ENCODE measurements at regions not wholly inside any gene's neighbourhood (a gene's known extent, or its start where the extent isn't known, plus 50 kb on each side); places are given as distances from the start of the nearest gene placed in this dataset.

- no peak overlapping the region; the same call in 1 of the 2 replicates for H4K8ac ChIP-seq (ENCODE audit: extremely low read depth, insufficient read depth, low read length)
- no peaks in the 10 kb centered on the region for H3K36me3 ChIP-seq (ENCODE audit: control insufficient read depth in 2 of 4, insufficient read depth in 4 of 4, low read length in 3 of 4)
- no peaks in the 10 kb centered on the region for H3K9me3 ChIP-seq (ENCODE audit: insufficient read depth in 2 of 2, low read depth in 1 of 2, low read length in 1 of 2)
- no peak overlapping the region for H2BK120ac ChIP-seq (replicated peaks; ENCODE audit: low read depth, low read length)
- H3K14ac ChIP-seq (ENCODE audit: insufficient read length) = no peak overlapping the region
- no peak overlapping the region for H3K9ac ChIP-seq (replicated peaks in 1 of 4; ENCODE audit: extremely low read depth in 1 of 4, low read depth in 3 of 4, low read length in 3 of 4)
- no peak overlapping the region for H3K56ac ChIP-seq (replicated peaks; ENCODE audit: insufficient read length, low read depth, low read length)
- H2BK20ac ChIP-seq (ENCODE audit: low read length) = no peak overlapping the region
- no peak overlapping the region for H3K4me3 ChIP-seq (ENCODE audit: extremely low read depth in 1 of 4, insufficient read depth in 2 of 4, low read depth in 3 of 4, low read length in 4 of 4)
- H4K20me1 ChIP-seq (replicated peaks in 1 of 2; ENCODE audit: control insufficient read depth in 1 of 2, insufficient read depth in 2 of 2, low read length in 2 of 2) = peaks cover 0 to 3% of the 10 kb centered on the region in 2 experiments
- H3K4ac ChIP-seq (replicated peaks; ENCODE audit: insufficient read length, low read depth, low read length) = no peak overlapping the region
- no peak overlapping the region; the same call in 1 of the 2 replicates for H2AFZ ChIP-seq (ENCODE audit: low read length)
- DNase-seq (ENCODE audit: low read depth in 1 of 2, low spot score in 2 of 2) (no peak), FAIRE-seq (no peak)
- no peaks in the 10 kb centered on the region for H3K4me1 ChIP-seq (replicated peaks in 1 of 4; ENCODE audit: control insufficient read depth in 3 of 4, insufficient read depth in 4 of 4, low read length in 3 of 4)
- H4K91ac ChIP-seq (replicated peaks; ENCODE audit: insufficient read length, low read length) = no peak overlapping the region
- no peak overlapping the region for H3K18ac ChIP-seq (ENCODE audit: extremely low read depth, low read length)
- no peak overlapping the region for H2BK5ac ChIP-seq (ENCODE audit: low read depth, low read length)
- no peak overlapping the region for H2AK5ac ChIP-seq (ENCODE audit: low read depth, low read length)
- no peak overlapping the region for H2BK15ac ChIP-seq (ENCODE audit: low read length)
- H3K27ac ChIP-seq (ENCODE audit: low read depth, low read length) = no peak overlapping the region
- no peak overlapping the region for H2BK12ac ChIP-seq (ENCODE audit: low read depth, low read length)
- H3K4me2 ChIP-seq (ENCODE audit: insufficient read depth in 1 of 2, low read depth in 2 of 2, low read length in 2 of 2) = no peak overlapping the region
- peaks cover 0 to 3% of the 10 kb centered on the region in 2 experiments; a peak in 1 of 4 replicates for H3K79me2 ChIP-seq (ENCODE audit: control insufficient read depth in 1 of 2, insufficient read depth in 2 of 2, low read length in 2 of 2)
- WGBS, 2 experiments (ENCODE audit: extremely low coverage in 1 of 2, insufficient coverage in 1 of 2, insufficient read length in 1 of 2, insufficient replicate concordance in 2 of 2, low coverage in 1 of 2, low lambda C conversion rate in 2 of 2, missing lambda C conversion rate in 1 of 2) = 93% methylated on average over 8 of the region's 8 CpGs; no CpG with 5 or more reads in 1 of the 2 experiments
- no peaks in the 10 kb centered on the region; the same call in 1 of the 2 replicates for H3K23me2 ChIP-seq (ENCODE audit: low read depth, low read length)
- no peak overlapping the region for H3K23ac ChIP-seq (ENCODE audit: insufficient read length)
- ChIA-PET POLR2A (ENCODE audit: partially characterized antibody) (interaction anchor here (0.8 to 1.8 kb wide), 2 partner anchors 14 to 188 kb away, joined by 3 to 5 read pairs; no protein-coding TSS in a partner anchor), CTCF (ENCODE audit: partially characterized antibody) (interaction anchor here (0.8 to 1.8 kb wide), 3 partner anchors 10 to 194 kb away, joined by 3 to 8 read pairs (median 4); no protein-coding TSS in a partner anchor)
- no peaks in the 10 kb centered on the region for H3K79me1 ChIP-seq (ENCODE audit: low read depth, low read length)
- no peak overlapping the region for H4K5ac ChIP-seq (ENCODE audit: insufficient read length, low read depth, low read length)
- no peaks in the 10 kb centered on the region for H3K27me3 ChIP-seq (replicated peaks in 1 of 4; ENCODE audit: control insufficient read depth in 3 of 4, extremely low read depth in 1 of 4, insufficient read depth in 3 of 4, low read length in 3 of 4)
- TF ChIP-seq CREB1 (IDR thresholded peaks at IDR 0.05) = no peak
- TF ChIP-seq ZNF274 (IDR thresholded peaks at IDR 0.05; ENCODE audit: borderline replicate concordance, extremely low read depth, low read length) = no peak
- TF ChIP-seq GABPA (IDR thresholded peaks at IDR 0.05; ENCODE audit: borderline replicate concordance, insufficient read depth, low read length) = no peak
- no peak for TF ChIP-seq SP4 (IDR thresholded peaks at IDR 0.05; ENCODE audit: low read length)
- TF ChIP-seq POLR2A (IDR thresholded peaks at IDR 0.05; ENCODE audit: control extremely low read depth in 1 of 2, low read depth in 2 of 2, low read length in 2 of 2) = no peak
- TF ChIP-seq PHF8 (conservative IDR thresholded peaks at IDR 0.05; ENCODE audit: low read depth, low read length) = no peak
- no peak for TF ChIP-seq RAD21 (IDR thresholded peaks at IDR 0.05 in 1 of 2, conservative IDR thresholded peaks at IDR 0.05 in 1 of 2; ENCODE audit: low read depth in 2 of 2, low read length in 2 of 2)
- no peak for TF ChIP-seq GTF2F1 (IDR thresholded peaks at IDR 0.05; ENCODE audit: borderline replicate concordance, low read depth, low read length)
- TF ChIP-seq TCF12 (IDR thresholded peaks at IDR 0.05; ENCODE audit: low read depth, low read length) = no peak
- TF ChIP-seq BCL11A (IDR thresholded peaks at IDR 0.05; ENCODE audit: low read depth in 2 of 2, low read length in 2 of 2) = no peak
- no peak for TF ChIP-seq SAP30 (IDR thresholded peaks at IDR 0.05; ENCODE audit: insufficient read depth, insufficient replicate concordance, low read length)
- TF ChIP-seq JUND (IDR thresholded peaks at IDR 0.05; ENCODE audit: low read length) = no peak
- TF ChIP-seq NANOG (IDR thresholded peaks at IDR 0.05; ENCODE audit: insufficient read depth, low read depth, low read length, poor library complexity, severe bottlenecking) = no peak
- TF ChIP-seq CEBPB (IDR thresholded peaks at IDR 0.05; ENCODE audit: low read depth, low read length) = no peak
- no peak for TF ChIP-seq CBX5 (IDR thresholded peaks at IDR 0.05; ENCODE audit: low read depth, low read length)
Measured at GRCh38 chr9:89791754-89792153, 186.9 kb downstream of the GADD45G start.

Data from H1 (cell line).